ENCODE measurements at regions not wholly inside any gene's neighbourhood (a gene's known extent, or its start where the extent isn't known, plus 50 kb on each side); places are given as distances from the start of the nearest gene placed in this dataset.
A peak's percentile ranks its signal among the peaks of the same experiment; 100 is the strongest.

- DNase-seq = no peak
Observed at GRCh38 chr14:95440951-95441350, 75.5 kb downstream of the SYNE3 start.

GRCh38 chr14:95440496-95440895 is 76.0 kb downstream of the SYNE3 start:
- DNase-seq = no peak

DNA sequence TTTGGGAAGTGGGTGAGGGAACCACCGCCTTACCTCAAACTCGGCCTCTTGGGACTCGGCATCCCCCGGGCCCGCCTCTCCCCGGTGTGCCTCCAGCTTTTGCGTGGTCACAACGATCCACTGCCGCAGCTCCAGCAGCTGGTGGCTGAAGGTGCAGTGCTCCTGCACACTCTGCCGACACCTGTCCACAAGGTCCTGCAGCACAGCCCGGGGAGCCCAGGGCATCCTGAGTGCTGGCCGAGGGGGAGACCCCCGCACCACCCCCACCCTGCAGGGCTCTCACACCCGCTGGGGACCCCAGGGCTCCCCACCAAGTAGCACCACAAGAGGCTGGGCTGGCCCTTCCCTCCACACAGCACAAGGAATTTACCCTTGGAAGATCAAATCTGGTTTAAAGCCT is 76.6 kb downstream of the SYNE3 start:
- DNase-seq = no peak

DNA sequence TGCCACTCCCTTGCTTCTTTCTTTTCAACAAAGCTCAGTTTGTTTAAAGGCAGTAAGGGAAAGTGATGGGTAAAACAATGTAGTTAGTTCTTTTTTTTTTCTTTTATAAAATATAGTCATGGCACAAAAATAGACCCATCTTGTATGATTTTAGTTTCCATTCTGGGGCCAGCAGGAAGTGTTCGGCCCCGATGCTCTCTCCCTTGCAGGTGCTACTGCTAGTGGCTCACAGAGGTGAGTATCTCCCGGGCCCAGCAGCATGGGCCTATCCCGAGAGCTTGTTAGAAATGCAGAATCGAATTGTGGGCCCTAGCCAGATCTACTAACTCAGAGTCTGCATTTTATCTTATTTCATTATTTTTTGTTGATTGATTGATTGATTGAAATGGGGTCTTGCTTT is 78.7 kb downstream of the SYNE3 start:
- DNase-seq = no peak

GRCh38 chr14:95436354-95436753 is 80.1 kb downstream of the SYNE3 start:
- no peak for DNase-seq

GRCh38 chr14:95434121-95434520 is 82.3 kb downstream of the SYNE3 start:
- no peak for DNase-seq

GRCh38 chr14:95433094-95433478 is 83.4 kb downstream of the SYNE3 start:
- DNase-seq = no peak

DNA sequence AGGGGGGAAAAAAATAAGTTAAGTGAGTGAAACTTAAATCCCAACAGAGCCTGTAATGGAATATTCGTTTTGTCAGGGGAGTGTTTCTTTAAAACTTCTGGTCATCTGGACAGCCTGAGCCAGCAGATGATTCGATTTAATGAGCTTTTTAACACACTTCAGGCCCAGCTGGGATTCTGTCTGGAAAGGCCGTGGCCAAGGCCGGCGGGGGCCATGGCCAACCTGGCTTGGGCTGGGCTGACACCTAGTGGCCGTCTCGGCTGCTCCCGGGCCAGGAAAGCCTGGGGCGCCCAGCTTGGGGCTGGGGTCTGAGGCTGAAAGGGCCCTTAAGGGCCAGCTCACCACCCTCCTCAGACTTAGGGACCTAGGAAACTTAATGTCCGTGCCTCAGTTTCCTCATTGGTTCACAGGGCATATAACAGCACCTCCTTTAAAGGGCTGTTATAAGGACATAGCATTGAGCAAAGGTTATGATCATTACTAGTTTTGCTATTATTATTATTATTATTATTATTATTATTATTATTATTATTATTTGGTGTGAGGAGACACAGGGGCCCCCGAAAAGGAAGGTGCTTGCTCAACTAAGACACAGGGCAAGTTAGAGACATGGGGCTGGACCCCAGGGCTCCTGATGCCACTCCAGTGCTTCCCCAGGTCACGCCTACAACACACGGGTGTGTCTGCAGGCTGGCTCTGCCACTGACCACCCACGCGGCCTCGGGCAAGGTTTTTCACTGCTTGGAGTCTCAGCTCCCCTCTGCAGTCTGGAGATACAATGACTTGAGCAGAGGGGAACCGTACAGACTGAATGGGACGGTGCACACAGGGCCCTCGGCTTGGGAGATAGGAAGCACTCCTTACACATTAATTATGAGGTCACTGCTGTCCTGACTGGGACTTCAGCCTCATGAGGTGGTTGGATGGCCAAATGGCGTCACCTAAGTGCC is 84.0 kb downstream of the SYNE3 start:
- DNase-seq = peak in 1 of 2 experiments; percentile 10

GRCh38 chr14:95431199-95432143 is 85.0 kb downstream of the SYNE3 start:
- DNase-seq = no peak

DNA sequence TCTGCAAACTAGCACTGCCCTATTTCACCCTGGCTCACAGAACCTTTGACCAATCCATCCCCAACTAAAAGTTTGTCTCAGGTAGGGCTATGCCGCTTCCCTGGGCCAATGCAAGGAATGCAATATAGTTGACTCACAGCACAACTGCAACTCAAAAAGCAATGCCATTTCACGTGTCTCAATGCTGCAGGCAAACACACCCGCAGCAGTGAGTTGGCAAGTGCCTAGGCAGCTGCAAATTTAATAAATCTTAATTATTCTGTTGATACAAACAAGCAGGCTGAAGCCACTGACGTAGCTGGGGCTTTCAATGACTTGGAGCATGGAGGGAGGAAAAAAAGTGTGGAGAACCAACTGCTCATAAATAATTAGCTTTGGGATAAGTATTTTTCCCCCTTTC is 87.9 kb downstream of the SYNE3 start:
- no peak for DNase-seq

- no peak for DNase-seq
Observed at GRCh38 chr14:95426116-95426475, 90.4 kb downstream of the SYNE3 start.

GRCh38 chr14:95425369-95426115 is 90.9 kb downstream of the SYNE3 start:
- DNase-seq = no peak

GRCh38 chr14:95424529-95424928 is 91.9 kb downstream of the SYNE3 start:
- no peak for DNase-seq

DNA sequence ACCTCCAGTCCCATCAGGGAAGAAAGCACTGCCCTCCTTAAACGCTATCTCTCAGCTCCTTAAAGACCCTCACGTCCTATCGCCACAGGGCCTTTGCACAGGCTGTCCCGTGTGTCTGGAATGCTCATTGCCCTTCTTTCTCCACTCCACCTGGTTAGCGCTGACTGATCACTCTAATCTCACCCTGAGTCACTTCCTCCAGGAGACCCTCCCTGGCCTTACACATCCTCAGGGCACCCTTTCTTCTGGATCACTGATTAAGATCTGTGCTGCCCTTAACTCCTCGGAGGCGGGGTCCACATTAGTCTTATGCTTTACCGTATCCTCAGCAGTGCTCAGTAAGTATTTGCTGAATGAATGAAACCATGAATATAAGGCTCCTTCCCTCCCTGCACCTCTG is 94.7 kb downstream of the SYNE3 start:
- no peak for DNase-seq

DNA sequence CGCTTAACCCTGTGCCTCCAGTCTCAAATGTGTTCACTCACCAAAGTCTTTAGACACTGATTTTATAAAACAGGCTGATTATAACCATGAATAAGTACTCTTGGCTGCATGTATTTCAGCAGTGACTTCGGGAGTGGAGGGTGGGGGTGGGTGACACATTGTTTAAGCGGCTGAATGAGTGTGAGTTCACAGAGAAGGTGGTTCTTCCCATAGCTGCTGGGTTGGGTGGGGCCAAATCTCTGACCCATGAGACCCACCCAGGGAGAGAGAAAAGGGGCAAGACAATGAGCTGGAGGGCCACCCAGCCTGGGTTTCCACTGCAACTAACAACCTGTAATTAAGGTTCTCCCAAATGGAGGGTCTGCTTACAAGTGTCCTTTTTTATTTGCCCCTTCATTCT is 96.4 kb downstream of the SYNE3 start:
- DNase-seq = no peak

DNA sequence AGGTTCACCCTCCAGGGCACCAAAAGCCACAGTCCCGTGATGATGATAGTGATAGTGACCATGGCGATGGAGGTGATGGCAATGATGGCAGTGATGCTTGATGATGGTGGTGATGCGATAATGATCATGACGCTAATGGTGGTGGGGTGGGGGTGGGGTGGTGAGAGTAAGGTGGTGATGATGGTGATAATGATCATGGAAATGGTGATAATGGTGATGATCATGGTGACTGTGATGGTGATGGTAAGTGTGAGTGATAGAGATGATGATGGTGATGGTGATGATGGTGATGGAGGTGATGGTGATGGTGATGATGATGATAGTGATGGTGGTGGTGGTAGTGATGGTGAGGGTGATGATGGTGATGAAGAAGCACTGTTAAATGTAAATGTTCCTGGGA is 96.9 kb downstream of the SYNE3 start:
- DNase-seq = no peak

- no peak for DNase-seq
Observed at GRCh38 chr14:95418858-95419257, 97.6 kb downstream of the SYNE3 start.

GRCh38 chr14:95417492-95417891 is 97.8 kb upstream of the CLMN start:
- DNase-seq = no peak

DNA sequence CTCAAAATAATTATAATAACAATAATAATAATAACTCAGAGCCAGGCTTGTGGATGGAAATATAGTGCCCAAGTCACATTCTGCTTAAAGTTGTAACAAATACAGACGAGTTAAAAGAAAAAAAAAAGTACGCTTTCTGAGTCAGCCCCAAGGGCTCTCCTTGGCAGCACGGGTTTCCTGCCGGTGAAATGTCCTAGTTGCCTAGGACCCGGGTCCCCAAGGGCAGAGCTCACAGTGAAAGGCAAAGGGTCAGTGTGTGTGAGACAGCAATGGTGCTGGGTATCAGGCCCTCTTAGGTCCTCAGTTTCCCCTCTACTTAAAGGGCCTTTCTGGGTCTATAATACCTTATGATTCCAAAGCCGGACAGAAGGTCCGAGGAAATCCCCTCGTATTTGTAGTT is 96.3 kb upstream of the CLMN start:
- DNase-seq = no peak

DNA sequence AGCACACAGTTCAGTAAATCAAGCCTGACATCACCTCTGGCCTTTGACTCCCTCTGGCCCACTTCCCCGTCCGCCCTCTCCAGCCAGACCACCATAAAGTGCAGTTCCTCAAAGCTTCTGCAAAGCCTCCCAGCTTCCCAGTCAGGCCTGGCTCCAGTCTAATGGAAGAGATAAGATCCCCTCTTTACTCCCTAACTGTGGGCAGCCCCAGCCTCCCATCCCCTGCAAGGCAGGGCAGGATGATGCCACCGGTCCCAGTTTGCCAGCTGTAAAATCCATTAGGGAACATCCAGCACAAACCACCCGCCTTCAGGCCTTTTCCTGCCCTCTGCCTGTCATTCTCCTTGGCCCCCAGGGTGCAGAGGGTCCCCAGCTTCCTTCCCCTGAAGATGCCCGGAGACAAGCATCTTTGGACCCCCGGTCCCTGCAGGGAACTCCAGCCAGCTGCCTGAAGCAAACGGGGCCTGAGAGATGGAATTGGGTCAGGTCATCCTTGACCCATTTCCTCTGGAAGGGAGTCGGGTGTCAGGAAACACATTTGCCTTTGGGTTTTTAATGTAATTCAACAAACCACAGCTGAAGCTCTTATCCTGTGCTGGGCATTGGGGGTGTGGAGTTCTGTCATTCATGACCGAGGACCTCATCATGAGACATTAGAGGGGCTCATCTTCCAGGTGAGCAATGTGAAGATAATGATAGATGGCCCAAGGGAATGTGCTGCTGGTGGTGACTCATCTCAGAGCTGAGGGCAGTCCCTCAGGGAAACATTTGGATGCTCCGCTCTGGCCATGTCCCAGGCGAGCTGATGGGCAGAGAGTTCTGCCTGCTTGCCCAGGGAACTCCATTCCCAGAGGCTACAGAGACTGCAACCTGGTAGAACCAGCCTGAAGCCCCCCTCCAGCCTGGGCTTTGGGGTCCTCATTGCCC is 93.8 kb upstream of the CLMN start:
- no peak for DNase-seq

- DNase-seq = no peak
Observed at GRCh38 chr14:95410838-95411237, 91.1 kb upstream of the CLMN start.

Measured in activated CD4-positive, alpha-beta T cell treated with anti-CD3 and anti-CD28 coated beads, Interleukin-2, amount 50 U/mL, for 48 hours (primary cell).